ENCODE measurements at regions not wholly inside any gene's neighbourhood (a gene's known extent, or its start where the extent isn't known, plus 50 kb on each side); places are given as distances from the start of the nearest gene placed in this dataset.

GRCh38 chr4:129167640-129168260 is 71.8 kb downstream of the C4orf33 start:
- DNase-seq (ENCODE audit: low read depth), result no peak
- no peak for TF ChIP-seq CTCF (IDR thresholded peaks at IDR 0.05; ENCODE audit: control insufficient read depth, insufficient read depth, low read depth, low read length, missing control alignments)
- H3K4me3 ChIP-seq (ENCODE audit: control insufficient read depth, low read depth, low read length), result no peak overlapping the region

- DNase-seq (ENCODE audit: low read depth), result no peak
- TF ChIP-seq CTCF (IDR thresholded peaks at IDR 0.05; ENCODE audit: control insufficient read depth, insufficient read depth, low read depth, low read length, missing control alignments), result no peak
- H3K4me3 ChIP-seq (ENCODE audit: control insufficient read depth, low read depth, low read length), result no peak overlapping the region
These were observed 76.2 kb downstream of the C4orf33 start for GRCh38 chr4:129172181-129172580.

- TF ChIP-seq CTCF (IDR thresholded peaks at IDR 0.05; ENCODE audit: control insufficient read depth, insufficient read depth, low read depth, low read length, missing control alignments), result no peak
- no peak for DNase-seq (ENCODE audit: low read depth)
- no peak overlapping the region for H3K4me3 ChIP-seq (ENCODE audit: control insufficient read depth, low read depth, low read length)
These were observed 80.9 kb downstream of the C4orf33 start for GRCh38 chr4:129176864-129177263.

- no peak for TF ChIP-seq CTCF (IDR thresholded peaks at IDR 0.05; ENCODE audit: control insufficient read depth, insufficient read depth, low read depth, low read length, missing control alignments)
- DNase-seq (ENCODE audit: low read depth), result no peak
- H3K4me3 ChIP-seq (ENCODE audit: control insufficient read depth, low read depth, low read length), result no peak overlapping the region
These were observed 83.3 kb downstream of the C4orf33 start for GRCh38 chr4:129179276-129179675.

- no peak for DNase-seq (ENCODE audit: low read depth)
- no peak for TF ChIP-seq CTCF (IDR thresholded peaks at IDR 0.05; ENCODE audit: control insufficient read depth, insufficient read depth, low read depth, low read length, missing control alignments)
- no peak overlapping the region for H3K4me3 ChIP-seq (ENCODE audit: control insufficient read depth, low read depth, low read length)
These were observed 93.7 kb downstream of the C4orf33 start for GRCh38 chr4:129189630-129190029.

GRCh38 chr4:129193357-129194100 is 97.6 kb downstream of the C4orf33 start:
- TF ChIP-seq CTCF (IDR thresholded peaks at IDR 0.05; ENCODE audit: control insufficient read depth, insufficient read depth, low read depth, low read length, missing control alignments), result no peak
- H3K4me3 ChIP-seq (ENCODE audit: control insufficient read depth, low read depth, low read length), result no peak overlapping the region

More at GRCh38 chr4:129193357-129194100, 97.6 kb downstream of the C4orf33 start:
- DNase-seq (ENCODE audit: low read depth), result no peak
